Fibroblast of lung (primary cell): ENCODE measurements at regions not wholly inside any gene's neighbourhood (a gene's known extent, or its start where the extent isn't known, plus 50 kb on each side); places are given as distances from the start of the nearest gene placed in this dataset.

Experiments used
- CTCF ChIP-seq, 2 donors: IDR thresholded peaks in 1 of 2; conservative IDR thresholded peaks in 1 of 2; 1 replicate in 1 of 2; 2 replicates in 1 of 2; pipeline ENCODE4 v1.5.1; 2011 to 2012; ENCODE audit warnings: low read length in 2 of 2, control low read depth in 1 of 2, inconsistent platforms in 1 of 2, low read depth in 1 of 2, mild to moderate bottlenecking in 1 of 2
- EZH2 ChIP-seq: IDR thresholded peaks from 2 replicates; pipeline ENCODE4 v1.5.1; 2012; ENCODE audit warnings: low read length, control low read depth, mild to moderate bottlenecking; ENCODE audit errors: missing control alignments

GRCh38 chr13:91127995-91128394 is 219.5 kb upstream of the MIR17HG start:
- TF ChIP-seq CTCF (conservative IDR thresholded peaks at IDR 0.05 in 1 of 2, IDR thresholded peaks at IDR 0.05 in 1 of 2; ENCODE audit: low read depth in 1 of 2, low read length in 2 of 2) (no peak), EZH2 (no peak)
